Activated CD8-positive, alpha-beta memory T cell treated with anti-CD3 and anti-CD28 coated beads for 1 hour (primary cell): ENCODE measurements at regions not wholly inside any gene's neighbourhood (a gene's known extent, or its start where the extent isn't known, plus 50 kb on each side); places are given as distances from the start of the nearest gene placed in this dataset.

ENCODE experiments used
- DNase-seq, 2 donors: peaks; one replicate each; pipeline ENCODE4 v3.0.0-alpha.2; 2020; ENCODE audit warnings: low read depth in 1 of 2; ENCODE audit errors: extremely low read depth in 1 of 2

- no peak for DNase-seq
Observed at GRCh38 chr15:35911052-35911777, 365.2 kb upstream of the DPH6 start.

DNA sequence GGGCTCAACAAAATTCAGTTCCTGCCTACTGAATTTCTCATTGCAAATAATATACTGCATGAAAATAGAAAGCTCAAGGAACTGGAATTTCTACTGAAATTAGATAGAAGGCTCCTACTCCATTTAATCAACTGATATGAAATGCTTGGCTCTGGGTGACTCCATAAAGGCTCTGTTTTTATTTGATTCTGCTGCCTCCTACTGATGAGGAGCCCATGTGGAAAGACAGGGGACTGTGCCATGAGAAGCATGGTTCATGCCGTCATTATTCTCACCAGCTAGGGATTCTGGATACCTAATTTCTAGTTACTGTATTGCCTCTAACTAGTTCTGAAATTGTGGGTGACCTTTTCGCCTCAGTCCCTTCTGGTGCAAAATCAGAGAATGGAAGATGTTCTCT is 366.2 kb upstream of the DPH6 start:
- no peak for DNase-seq

DNA sequence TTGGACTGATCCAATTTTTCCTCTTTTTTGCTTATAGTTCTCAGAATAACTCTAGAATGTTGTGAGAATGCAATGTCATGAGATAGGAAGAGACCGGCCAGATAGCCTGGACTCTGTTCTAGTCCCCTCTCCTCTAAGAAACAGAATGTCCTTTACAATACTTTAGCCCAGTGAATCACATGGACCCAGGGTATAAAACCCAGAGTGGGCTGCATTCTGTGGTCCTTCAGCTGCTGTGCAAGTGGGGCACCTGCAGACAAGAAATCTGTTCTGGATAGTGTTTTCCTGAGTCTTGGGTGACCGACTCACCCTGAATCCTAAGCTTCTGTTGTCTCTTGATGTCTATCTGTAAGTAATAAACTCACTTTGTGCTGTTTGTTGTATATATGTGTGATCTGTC is 368.6 kb upstream of the DPH6 start:
- DNase-seq, result no peak

DNA sequence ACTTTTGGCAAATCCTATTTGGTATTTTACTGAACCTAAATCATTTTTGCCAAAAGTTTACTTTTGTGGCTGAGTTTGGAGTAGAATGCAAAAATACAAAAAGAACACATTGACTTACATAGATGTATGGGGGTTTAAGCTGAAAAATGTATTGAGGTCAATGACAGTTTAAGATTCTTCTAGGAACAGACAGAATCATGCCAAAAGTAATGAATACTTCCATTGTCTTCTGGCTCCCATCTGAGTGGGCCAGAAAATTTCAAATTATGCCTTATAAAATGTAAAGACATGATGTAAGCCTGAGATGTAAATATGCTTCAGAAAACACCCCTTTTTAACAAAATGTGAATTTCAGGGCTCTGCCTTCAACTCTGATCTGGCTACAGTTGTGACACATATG is 375.1 kb upstream of the DPH6 start:
- no peak for DNase-seq

DNA sequence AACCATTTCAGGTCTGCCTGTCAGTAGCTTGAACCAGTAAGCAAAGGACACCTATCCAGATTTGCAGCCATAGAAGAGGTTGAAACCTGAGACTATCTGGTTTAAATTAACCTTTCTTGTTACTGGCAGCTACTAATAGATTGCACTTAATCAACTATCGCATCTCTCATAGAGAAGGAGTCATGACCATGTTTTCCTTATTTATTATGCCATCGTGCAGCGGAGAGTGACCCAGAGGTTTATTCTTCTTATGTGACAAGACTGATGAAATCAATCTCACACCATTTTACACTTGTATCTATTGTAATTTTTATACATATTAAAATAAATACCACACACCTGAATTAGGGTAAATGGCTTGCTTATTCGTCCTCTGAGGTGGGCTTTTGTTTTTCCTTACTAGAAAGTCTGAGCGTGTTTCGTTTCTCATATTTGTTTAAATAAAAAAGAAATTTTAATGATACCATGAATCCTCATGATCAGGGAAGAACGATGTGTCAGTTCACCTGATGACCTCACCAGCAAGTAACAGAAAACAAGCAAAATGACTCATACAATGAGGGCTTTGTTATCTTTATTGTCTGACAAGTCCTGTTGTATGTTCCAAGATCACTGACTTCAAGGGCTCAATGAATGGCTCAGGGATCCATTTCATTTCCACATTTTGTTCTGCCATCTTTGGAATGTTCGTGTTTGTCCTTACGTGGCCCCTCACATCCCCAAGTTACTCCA is 379.5 kb upstream of the DPH6 start:
- DNase-seq, result no peak

DNA sequence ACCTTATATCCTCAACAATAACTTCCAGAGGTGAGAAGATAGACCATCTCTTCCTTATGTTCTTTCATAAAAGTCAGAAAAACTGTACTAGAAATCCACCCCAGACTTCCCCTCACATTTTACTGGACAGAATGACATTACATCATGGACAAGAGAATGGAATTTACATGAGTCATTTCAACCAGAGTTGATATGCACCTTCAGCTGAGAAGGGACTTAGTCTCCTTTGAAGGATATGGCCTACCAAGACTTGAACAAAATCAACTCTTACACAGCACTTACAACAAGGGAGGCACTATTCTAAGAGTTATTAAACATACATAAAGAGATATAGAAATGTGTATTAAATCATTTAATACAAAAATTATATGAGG is 380.0 kb upstream of the DPH6 start:
- DNase-seq, result no peak

DNA sequence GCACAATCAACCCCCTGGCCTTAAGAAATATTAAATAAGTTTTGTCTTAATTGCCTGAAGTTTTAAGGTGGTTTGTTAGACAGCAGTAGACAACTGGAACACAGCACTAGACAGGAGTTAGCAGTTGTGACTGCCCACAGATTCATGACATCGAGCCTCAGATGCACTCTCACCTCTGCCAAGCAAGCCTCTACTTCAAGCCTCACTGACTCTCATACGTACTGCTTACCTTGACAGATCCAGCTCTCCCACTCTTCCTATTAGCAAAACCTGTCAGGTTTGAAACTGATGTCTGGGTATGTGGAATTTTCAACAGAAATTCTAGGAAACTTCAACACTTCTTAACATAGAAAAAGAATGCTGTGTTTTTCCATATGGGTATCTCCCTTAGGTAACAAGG is 382.9 kb upstream of the DPH6 start:
- DNase-seq, result no peak

- DNase-seq, result no peak
Observed at GRCh38 chr15:35929740-35930444, 383.9 kb upstream of the DPH6 start.

GRCh38 chr15:35931799-35932341 is 385.9 kb upstream of the DPH6 start:
- DNase-seq, result no peak

- no peak for DNase-seq
Observed at GRCh38 chr15:35932531-35932930, 386.6 kb upstream of the DPH6 start.

DNA sequence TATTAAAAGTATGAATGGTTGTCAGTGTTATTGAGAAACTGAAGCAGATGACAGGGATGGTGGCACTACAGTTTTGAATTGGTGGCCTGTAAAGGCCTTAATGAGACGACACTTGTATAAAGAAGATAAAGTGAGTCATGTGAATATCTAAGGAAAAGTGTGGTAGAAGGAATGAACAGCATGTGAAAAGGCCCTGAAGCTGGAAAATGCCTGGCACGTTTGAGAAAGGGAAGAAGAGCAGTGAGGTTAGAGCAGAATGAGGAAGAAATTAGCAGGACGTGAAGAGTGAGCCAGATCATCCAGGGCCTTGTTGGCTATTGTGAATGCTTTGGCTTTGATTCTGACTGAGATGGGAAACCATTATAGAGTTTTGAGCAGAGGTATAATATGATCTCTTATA is 387.6 kb upstream of the DPH6 start:
- no peak for DNase-seq

GRCh38 chr15:35934383-35935049 is 388.6 kb upstream of the DPH6 start:
- no peak for DNase-seq

DNA sequence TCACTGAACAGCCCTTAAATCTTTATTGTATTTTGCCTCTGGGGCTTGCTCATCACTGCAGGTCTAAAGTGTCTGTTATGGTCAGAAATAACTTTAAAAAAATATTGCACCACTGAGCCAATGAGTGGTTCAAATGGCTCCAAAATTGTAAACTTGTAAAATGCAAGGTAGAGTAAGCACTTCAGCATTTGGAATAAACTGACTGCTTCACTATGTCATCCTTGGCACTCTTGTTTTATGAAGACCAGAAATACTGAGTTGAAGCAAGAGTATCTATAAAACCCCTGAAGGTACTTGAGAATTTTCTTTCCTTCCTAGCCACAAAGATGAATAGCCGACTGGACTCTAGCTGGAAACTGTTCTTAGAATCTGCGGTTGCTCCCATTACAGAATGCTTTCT is 390.3 kb upstream of the DPH6 start:
- no peak for DNase-seq

- no peak for DNase-seq
Observed at GRCh38 chr15:35937380-35937779, 391.4 kb upstream of the DPH6 start.

GRCh38 chr15:35944945-35945585 is 399.1 kb upstream of the DPH6 start:
- DNase-seq, result no peak

GRCh38 chr15:35953424-35953823 is 407.5 kb upstream of the DPH6 start:
- DNase-seq, result no peak

DNA sequence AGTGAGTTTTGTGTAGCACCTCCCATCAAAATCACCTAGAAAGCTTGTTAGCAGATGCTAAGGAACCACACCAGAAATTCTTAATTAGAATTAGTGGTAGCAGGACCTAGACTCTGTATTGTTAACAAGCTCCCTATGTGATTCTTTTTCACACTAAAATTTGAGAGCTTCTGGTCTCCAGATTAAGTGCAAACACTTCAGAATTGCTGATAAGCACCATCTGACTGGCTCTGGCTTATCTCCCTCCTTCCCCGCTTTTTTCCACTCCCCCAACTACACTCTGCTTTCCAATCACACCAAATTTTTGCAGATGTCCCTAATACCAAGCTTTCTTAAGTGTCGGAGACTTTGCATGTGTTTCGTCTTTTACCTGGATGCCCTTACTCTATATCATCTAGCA is 410.1 kb upstream of the DPH6 start:
- no peak for DNase-seq

- no peak for DNase-seq
Observed at GRCh38 chr15:35958021-35958420, 412.1 kb upstream of the DPH6 start.

DNA sequence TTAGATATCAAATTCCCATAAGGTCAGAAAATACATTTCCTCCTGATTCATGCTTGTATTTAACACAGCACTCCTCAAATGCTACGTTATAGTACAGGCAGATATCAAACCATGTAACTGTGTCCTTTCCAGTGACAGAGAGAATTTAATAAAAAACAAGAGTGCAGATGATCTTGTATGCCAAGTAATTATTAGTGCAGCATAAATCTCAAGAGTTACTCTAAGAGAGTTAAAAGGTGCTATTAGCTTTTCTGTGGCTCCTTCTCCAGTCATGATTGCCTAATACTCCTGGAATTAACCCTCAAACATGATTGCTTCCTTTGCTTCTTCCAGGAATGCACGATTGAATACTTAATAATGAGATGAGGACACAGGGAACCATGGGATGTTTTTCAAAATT is 413.0 kb upstream of the DPH6 start:
- no peak for DNase-seq

- DNase-seq, result no peak
Observed at GRCh38 chr15:35963326-35963725, 417.4 kb upstream of the DPH6 start.

DNA sequence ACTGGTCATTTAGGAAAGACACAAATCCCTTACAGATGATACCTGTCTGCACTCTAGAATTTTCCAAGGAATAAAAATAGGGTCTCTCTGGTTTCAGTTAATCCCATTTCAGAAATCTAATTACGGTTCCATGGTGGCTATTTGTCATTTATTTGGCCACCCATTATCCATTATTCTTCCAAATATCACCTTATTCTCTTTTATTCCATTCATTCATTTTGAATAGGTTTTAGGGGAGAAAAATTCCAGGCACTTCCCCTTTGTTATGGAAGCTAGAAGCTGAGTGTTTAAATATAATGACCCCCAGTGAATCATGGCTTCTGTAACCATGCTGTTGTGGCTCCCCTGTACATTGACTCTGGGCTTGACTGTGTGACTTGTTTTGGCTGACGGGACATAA is 420.8 kb upstream of the DPH6 start:
- no peak for DNase-seq
